ENCODE measurements at regions not wholly inside any gene's neighbourhood (a gene's known extent, or its start where the extent isn't known, plus 50 kb on each side); places are given as distances from the start of the nearest gene placed in this dataset.

- TF ChIP-seq CTCF (IDR thresholded peaks at IDR 0.05) (no peak), POLR2A (IDR thresholded peaks at IDR 0.05) (no peak)
Observed at GRCh38 chr5:135138116-135138850, 104.3 kb upstream of the PITX1 start.

Data from lower leg skin (tissue), 3 donors.